GM21576 (cell line): ENCODE measurements at regions not wholly inside any gene's neighbourhood (a gene's known extent, or its start where the extent isn't known, plus 50 kb on each side); places are given as distances from the start of the nearest gene placed in this dataset.

Source experiments
- ATAC-seq: cut with Tn5 transposase; IDR thresholded peaks from one replicate; pipeline ENCODE4 v1.9.1; 2021; ENCODE audit warnings: mild to moderate bottlenecking, moderate library complexity; ENCODE audit not compliant: unreplicated experiment

DNA sequence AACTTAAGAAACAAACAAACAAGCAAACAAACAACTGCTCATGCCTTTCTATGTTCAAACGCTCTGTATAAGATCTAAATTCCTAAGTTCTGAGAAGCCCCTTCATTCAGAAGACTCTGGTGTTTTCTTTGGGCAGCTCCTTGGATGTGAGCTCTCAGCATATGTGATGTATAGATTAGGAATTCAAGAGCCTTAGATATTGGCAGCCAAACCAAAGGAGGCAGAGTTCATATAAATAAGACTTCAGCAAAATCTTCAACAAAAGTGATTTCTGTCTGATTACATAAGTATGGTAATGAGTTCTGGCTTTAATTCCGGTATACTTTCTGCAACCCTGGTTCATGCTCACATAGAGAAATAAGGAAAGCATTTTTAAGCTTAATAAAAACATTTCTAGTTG is 145.6 kb downstream of the DYRK2 start:
- ATAC-seq = no peak

DNA sequence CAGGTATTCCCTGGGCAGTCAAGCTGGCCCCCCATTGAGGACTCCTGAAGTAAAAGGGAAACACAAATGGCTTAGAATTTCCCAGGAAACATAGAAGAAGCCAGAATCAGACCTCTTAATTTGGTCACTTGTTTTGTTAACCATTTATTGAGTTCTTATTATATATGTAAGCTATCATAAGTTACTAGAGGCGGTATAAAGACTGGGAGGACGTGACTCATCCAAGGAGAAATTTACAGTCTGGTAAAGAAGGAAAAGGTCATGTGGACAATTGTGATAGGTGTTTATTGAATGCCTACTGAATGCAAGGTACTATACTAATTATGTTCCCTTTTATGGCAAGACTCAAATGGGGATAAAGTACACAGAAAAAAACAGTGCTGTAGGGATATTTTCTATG is 146.7 kb downstream of the DYRK2 start:
- no peak for ATAC-seq

GRCh38 chr12:67797185-67797741 is 148.7 kb downstream of the DYRK2 start:
- ATAC-seq = no peak

DNA sequence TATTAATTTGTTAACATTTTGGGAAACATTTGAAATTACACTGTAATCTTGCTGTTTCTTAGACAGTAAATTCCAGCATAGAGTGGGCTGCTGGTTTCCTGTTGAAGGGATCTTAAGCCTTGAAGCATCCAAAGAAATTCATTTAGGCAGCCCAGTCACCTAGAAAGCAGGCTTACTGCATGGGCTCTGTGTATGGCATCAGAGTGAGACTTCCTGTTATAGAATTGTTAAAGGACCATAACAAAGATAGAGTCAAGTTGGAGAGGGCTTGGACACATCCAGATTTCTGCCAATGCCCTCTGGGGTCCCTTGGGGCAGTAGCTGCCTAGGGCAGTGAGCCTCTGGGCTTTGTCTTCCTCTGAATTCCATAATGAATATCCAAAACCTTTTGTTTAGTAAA is 149.2 kb downstream of the DYRK2 start:
- no peak for ATAC-seq

- ATAC-seq = no peak
Measured at GRCh38 chr12:67798768-67799167, 150.2 kb downstream of the DYRK2 start.

DNA sequence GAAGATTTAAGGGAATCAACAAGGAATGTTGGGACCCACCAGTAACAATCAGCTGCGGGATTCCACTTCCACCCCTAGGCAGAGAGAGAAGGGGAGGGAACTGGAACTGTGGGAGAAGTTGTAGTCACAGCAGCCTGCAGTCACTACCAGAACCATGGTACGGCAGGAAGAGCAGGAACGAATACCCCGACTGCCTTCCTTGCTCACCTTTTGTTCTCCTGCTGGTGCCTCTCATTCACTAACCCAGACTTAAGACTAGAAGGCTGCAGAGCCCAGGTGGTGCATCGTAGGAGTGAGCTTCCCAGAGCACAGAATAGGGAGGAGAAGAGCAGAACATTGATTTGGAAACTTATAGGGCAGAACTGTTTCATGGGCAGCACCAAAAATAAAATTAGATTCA is 154.2 kb downstream of the DYRK2 start:
- ATAC-seq = no peak

GRCh38 chr12:67803278-67803993 is 154.9 kb downstream of the DYRK2 start:
- ATAC-seq = no peak

DNA sequence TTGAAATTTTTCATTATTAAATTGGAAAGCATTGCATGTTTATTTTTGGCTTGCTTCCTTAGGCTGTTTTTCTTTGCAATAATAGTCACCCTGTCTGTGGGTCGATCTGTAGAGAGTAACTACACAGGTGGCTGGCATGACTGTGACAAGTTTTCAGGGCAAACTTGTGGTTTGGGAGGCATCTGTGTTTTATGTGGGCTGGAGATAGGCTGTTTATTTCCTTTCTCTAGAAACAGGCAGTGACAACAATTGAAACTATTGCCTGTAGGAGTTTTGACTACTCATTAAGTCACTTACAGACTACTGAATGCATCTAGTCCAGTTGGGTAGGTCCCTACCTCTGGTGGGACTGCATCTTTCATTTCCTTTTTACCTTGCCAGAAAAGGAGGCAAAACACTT is 155.6 kb downstream of the DYRK2 start:
- ATAC-seq = peak; percentile 75

DNA sequence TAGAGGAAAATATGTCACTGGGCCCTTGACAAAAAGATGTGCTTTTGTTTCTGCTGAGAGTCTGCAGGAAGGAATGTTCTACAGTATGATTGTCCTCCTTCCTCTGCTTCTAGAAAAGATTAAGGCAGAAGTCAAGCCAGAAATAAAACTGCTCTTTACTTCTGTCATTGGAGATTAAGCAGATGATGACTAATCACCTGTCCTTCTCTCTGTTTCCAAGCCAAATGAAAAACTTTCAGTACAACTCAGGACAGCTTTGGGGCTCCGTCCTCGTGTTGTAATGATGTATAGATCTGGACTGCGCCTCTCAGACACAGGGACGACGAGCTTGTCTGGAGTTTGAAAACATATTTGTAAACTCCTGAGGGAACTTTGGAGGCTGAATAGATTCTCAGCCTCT is 159.3 kb downstream of the DYRK2 start:
- no peak for ATAC-seq

- no peak for ATAC-seq
Measured at GRCh38 chr12:67810166-67810565, 161.6 kb downstream of the DYRK2 start.

DNA sequence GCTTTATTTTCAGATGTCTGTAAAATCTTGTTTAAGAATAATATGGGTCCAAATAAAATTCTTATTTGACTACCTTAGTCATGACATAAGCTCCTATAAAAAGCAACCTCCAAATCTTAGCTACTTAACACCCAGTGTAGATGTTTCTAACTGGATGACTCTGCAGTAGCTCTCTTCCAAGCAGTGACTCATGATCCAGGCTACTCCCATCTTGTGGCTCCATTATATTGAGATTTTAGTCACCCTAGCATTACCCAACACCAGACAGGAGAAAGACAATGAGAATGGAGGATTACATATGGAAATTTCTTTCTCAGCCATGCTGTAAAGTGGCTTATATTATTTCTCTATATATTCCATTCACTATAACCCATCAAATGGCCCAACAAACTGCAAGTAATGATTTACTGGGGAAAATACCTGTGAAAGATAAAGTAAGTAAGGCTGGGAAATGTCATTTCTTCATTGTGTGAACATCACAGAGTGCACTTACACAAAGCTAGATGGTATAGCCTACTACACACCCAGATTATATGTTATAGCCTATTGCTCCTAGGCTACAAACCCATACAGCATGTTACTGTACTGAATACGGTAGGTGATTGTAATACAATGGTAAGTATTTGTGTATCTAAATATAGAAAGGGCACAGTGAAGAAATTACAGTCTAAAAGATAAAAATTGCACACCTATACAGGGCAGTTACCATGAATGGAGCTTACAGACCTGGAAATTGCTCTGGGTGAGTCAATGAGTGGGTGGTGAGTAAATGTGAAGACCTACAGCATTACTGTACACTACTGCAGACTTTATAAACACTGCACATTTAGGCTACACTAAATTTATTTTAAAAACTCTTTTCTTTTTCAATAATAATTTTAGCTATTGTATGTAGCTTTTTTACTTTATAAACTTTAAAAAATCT is 163.2 kb downstream of the DYRK2 start:
- no peak for ATAC-seq

GRCh38 chr12:67813456-67813904 is 164.9 kb downstream of the DYRK2 start:
- ATAC-seq = no peak

GRCh38 chr12:67816269-67816668 is 167.7 kb downstream of the DYRK2 start:
- ATAC-seq = no peak

DNA sequence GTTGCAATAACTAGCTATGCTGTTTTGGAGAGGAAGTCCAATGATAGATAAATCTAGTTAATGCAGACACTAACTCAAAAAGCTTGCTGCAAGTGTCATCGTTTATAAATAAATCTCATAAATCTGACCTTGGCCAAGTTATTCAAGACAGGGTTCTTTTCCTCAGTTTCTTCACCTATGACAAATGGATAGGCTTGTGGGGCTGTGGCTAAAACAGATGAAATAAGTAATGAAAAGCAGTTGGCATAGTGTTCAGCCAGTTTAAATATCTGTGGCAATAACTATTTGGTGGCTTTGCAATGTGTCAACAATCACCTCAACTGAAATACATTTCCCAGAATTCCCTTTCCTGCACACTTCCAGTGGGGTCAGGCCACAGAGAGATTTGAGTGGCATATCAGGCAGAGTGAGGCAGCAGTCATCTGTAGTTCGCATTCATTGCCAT is 169.9 kb downstream of the DYRK2 start:
- ATAC-seq = no peak

- ATAC-seq = no peak
Measured at GRCh38 chr12:67819902-67820301, 169.3 kb upstream of the IFNG-AS1 start.

DNA sequence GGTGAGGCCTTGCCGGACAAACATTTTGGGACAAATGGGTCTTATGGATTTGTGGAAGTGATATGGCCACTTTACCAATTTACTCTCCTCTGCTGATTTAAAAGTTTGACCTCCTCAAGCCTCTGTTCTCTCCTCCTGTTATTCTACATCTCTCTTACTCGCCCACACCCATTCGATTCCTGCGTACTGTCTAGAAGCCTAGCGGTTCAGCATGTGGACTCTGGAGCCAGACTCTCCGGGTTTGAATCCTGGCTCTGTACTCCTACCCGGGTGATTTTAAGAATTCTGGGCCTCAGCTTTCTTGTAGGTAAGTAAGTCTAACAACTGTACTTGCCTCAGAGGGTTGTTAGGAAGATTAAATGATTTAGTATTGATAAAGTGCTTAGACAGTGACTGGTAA is 168.6 kb upstream of the IFNG-AS1 start:
- no peak for ATAC-seq

GRCh38 chr12:67822826-67823225 is 166.4 kb upstream of the IFNG-AS1 start:
- no peak for ATAC-seq

- no peak for ATAC-seq
Measured at GRCh38 chr12:67826148-67826547, 163.1 kb upstream of the IFNG-AS1 start.

DNA sequence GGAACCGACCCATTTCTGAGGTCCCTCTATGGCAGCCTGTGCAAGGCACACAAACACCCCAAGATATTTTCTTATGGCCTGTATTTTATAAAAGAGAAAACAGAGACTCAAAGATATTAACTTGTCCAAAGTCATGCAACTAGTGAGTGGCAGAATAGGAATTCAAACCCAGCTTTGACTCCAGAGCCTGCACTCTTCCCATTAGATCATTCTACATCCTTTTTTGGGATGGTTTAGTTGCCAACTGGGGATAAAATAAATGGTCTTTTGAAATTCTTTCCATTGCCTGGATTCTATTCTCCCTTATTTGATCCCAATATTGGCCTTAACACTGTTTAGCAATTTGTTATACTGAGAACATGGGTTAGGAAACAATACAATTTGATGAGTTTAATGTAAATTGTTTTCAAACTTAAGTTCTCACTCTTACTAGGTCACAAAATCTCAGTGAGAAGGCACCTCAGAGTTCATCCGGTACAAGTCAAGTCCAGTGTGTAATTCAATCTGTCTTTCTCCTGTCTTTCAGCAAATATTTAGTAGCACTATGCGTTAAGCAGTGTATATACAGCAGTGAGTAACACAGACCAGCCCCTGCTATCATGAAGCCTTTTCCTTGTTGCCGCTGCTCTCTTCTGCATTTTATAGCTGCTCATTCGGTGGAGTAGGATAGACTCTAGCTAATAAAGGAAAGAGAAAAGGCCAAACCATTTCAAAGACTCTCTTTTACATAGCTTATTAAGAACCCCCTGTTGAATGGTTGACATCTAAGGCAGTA is 162.1 kb upstream of the IFNG-AS1 start:
- ATAC-seq = no peak

- ATAC-seq = peak; percentile 63
Measured at GRCh38 chr12:67827820-67828383, 161.3 kb upstream of the IFNG-AS1 start.

GRCh38 chr12:67829896-67830295 is 159.4 kb upstream of the IFNG-AS1 start:
- no peak for ATAC-seq
